ENCODE measurements at regions not wholly inside any gene's neighbourhood (a gene's known extent, or its start where the extent isn't known, plus 50 kb on each side); places are given as distances from the start of the nearest gene placed in this dataset.

DNA sequence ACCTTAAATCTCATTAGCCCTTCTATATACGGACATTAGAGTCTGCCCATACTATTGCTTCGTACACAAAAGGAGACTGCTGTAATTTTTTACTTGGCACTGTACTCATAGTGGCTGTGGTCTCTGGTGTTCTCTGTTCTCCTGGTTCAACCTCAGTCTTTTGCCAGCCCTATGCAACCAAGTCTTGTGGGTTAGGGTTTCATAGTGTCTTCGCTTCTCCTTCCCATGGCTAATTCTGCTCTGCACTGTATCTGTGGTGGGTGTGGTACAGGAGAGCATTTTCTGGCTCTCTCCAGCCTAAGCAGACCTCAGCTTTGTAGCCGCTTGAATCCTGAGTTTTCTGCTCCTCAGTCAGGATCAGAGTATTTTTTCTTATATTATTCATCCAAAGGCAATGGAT, 981.2 kb downstream of the SQOR start:
- Histone ChIP-seq H3K36me3 (ENCODE audit: control insufficient read depth in 2 of 2, insufficient read depth in 2 of 2, low read length in 1 of 2) (no peaks in the 10 kb centered on the region), H3K4me3 (ENCODE audit: low read length in 2 of 2) (no peak overlapping the region), H3K9me3 (ENCODE audit: control insufficient read depth in 2 of 2, insufficient read depth in 1 of 2, low read length in 1 of 2) (no peaks in the 10 kb centered on the region), H3K27ac (ENCODE audit: low read depth in 1 of 2, low read length in 1 of 2) (no peak overlapping the region), H3K27me3 (ENCODE audit: control insufficient read depth in 2 of 2, insufficient read depth in 1 of 2, low read length in 1 of 2) (no peaks in the 10 kb centered on the region), H3K4me1 (ENCODE audit: control insufficient read depth in 2 of 2, insufficient read depth in 2 of 2, low read length in 2 of 2) (no peaks in the 10 kb centered on the region)
- DNase-seq (ENCODE audit: low read depth in 6 of 9, low spot score in 9 of 9): no peak
- 95% methylated on average over 4 of the region's 4 CpGs for WGBS

GRCh38 chr15:46617507-46617906, 982.7 kb downstream of the SQOR start:
- Histone ChIP-seq H3K27ac (ENCODE audit: low read depth in 1 of 2, low read length in 1 of 2) (no peak overlapping the region), H3K36me3 (ENCODE audit: control insufficient read depth in 2 of 2, insufficient read depth in 2 of 2, low read length in 1 of 2) (no peaks in the 10 kb centered on the region), H3K4me3 (ENCODE audit: low read length in 2 of 2) (no peak overlapping the region), H3K27me3 (ENCODE audit: control insufficient read depth in 2 of 2, insufficient read depth in 1 of 2, low read length in 1 of 2) (no peaks in the 10 kb centered on the region), H3K9me3 (ENCODE audit: control insufficient read depth in 2 of 2, insufficient read depth in 1 of 2, low read length in 1 of 2) (no peaks in the 10 kb centered on the region), H3K4me1 (ENCODE audit: control insufficient read depth in 2 of 2, insufficient read depth in 2 of 2, low read length in 2 of 2) (no peaks in the 10 kb centered on the region)
- DNase-seq (ENCODE audit: low read depth in 6 of 9, low spot score in 9 of 9): no peak

DNA sequence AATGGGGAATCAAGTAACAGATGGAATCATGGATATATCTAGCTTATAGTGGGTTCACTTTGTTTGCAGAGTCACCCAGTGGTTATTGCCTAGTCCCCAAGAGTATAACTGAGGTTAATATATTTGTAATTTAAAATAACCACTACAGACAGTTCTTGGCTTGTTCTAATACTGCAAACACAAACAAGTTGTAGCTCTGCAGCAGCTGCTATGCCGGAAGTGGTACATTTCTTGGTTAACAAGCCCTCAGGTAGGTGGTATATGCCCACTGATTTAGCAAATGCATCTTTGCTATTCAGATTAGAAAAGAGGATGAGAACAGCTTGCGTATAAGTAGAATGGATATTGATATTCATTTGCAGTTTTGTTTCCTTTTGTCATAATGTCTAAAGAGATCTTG, 984.2 kb downstream of the SQOR start:
- no peak for DNase-seq (ENCODE audit: low read depth in 6 of 9, low spot score in 9 of 9)
- WGBS: 75% methylated on average over 2 of the region's 2 CpGs
- Histone ChIP-seq H3K27me3 (ENCODE audit: control insufficient read depth in 2 of 2, insufficient read depth in 1 of 2, low read length in 1 of 2) (no peaks in the 10 kb centered on the region), H3K4me3 (ENCODE audit: low read length in 2 of 2) (no peak overlapping the region), H3K36me3 (ENCODE audit: control insufficient read depth in 2 of 2, insufficient read depth in 2 of 2, low read length in 1 of 2) (no peaks in the 10 kb centered on the region), H3K9me3 (ENCODE audit: control insufficient read depth in 2 of 2, insufficient read depth in 1 of 2, low read length in 1 of 2) (no peaks in the 10 kb centered on the region), H3K27ac (ENCODE audit: low read depth in 1 of 2, low read length in 1 of 2) (no peak overlapping the region), H3K4me1 (ENCODE audit: control insufficient read depth in 2 of 2, insufficient read depth in 2 of 2, low read length in 2 of 2) (no peaks in the 10 kb centered on the region)

DNA sequence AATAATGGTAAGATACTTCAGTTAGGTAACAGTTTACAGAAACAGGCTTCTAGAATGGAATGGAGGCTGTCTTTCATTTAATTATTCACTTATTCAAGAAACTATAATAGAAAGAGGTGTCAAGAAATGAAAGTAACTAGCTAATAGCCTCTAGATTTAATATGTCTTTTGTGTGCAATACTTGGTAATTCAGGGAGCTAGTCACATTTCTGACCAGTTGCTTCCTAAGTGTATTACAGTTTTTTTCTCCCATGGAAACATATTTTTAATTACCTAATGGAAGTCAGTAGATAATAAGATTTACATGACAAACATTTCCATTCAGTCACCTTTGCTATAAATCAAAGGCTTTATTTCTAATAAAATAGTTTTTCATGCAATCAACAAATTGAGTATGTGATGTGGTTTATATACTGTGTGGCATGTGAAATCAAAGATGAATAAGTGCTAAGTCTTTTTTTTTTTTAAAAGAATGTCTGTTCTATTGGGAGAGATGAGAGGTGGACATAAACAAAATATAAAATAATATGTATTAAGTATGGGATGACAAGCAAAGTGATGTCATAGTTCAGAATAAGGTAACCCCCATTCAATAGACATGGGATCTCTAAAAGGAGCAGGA, 985.7 kb downstream of the SQOR start:
- H3K4me1 ChIP-seq (ENCODE audit: control insufficient read depth in 2 of 2, insufficient read depth in 2 of 2, low read length in 2 of 2): no peaks in the 10 kb centered on the region
- no peaks in the 10 kb centered on the region for H3K36me3 ChIP-seq (ENCODE audit: control insufficient read depth in 2 of 2, insufficient read depth in 2 of 2, low read length in 1 of 2)
- DNase-seq (ENCODE audit: low read depth in 6 of 9, low spot score in 9 of 9): no peak
- H3K4me3 ChIP-seq (ENCODE audit: low read length in 2 of 2): no peak overlapping the region
- H3K27ac ChIP-seq (ENCODE audit: low read depth in 1 of 2, low read length in 1 of 2): no peak overlapping the region
- no peaks in the 10 kb centered on the region for H3K27me3 ChIP-seq (ENCODE audit: control insufficient read depth in 2 of 2, insufficient read depth in 1 of 2, low read length in 1 of 2)
- H3K9me3 ChIP-seq (ENCODE audit: control insufficient read depth in 2 of 2, insufficient read depth in 1 of 2, low read length in 1 of 2): no peaks in the 10 kb centered on the region

GRCh38 chr15:46622851-46623250, 988.0 kb downstream of the SQOR start:
- DNase-seq (ENCODE audit: low read depth in 6 of 9, low spot score in 9 of 9): no peak
- Histone ChIP-seq H3K36me3 (ENCODE audit: control insufficient read depth in 2 of 2, insufficient read depth in 2 of 2, low read length in 1 of 2) (no peaks in the 10 kb centered on the region), H3K27me3 (ENCODE audit: control insufficient read depth in 2 of 2, insufficient read depth in 1 of 2, low read length in 1 of 2) (no peaks in the 10 kb centered on the region), H3K4me3 (ENCODE audit: low read length in 2 of 2) (no peak overlapping the region), H3K4me1 (ENCODE audit: control insufficient read depth in 2 of 2, insufficient read depth in 2 of 2, low read length in 2 of 2) (no peaks in the 10 kb centered on the region), H3K27ac (ENCODE audit: low read depth in 1 of 2, low read length in 1 of 2) (no peak overlapping the region), H3K9me3 (ENCODE audit: control insufficient read depth in 2 of 2, insufficient read depth in 1 of 2, low read length in 1 of 2) (peaks cover 0 to 6% of the 10 kb centered on the region in 2 donors)
- 71% methylated on average over 2 of the region's 2 CpGs for WGBS

DNA sequence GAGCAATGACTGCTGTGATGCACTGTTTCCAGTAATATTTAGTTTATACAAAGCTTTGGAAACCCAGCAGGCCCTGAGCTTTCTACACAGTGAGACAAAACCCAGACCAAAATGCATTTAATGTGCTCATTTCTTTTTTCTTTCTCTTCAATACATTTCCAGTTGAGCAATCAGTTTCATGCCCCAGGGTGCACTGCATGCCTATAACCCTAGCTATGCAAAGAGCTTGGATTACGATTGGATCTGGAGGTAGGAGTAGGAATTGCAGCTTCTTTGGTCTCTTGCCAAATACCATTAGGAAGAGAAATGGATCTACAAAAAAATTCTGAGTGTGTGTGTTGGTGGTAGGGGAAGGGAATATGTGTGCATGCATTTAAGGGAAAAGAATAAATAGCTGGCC, 1001.4 kb downstream of the SQOR start:
- Histone ChIP-seq H3K4me1 (ENCODE audit: control insufficient read depth in 2 of 2, insufficient read depth in 2 of 2, low read length in 2 of 2) (no peaks in the 10 kb centered on the region), H3K4me3 (ENCODE audit: low read length in 2 of 2) (no peak overlapping the region), H3K9me3 (ENCODE audit: control insufficient read depth in 2 of 2, insufficient read depth in 1 of 2, low read length in 1 of 2) (no peaks in the 10 kb centered on the region), H3K27me3 (ENCODE audit: control insufficient read depth in 2 of 2, insufficient read depth in 1 of 2, low read length in 1 of 2) (no peaks in the 10 kb centered on the region), H3K36me3 (ENCODE audit: control insufficient read depth in 2 of 2, insufficient read depth in 2 of 2, low read length in 1 of 2) (no peaks in the 10 kb centered on the region), H3K27ac (ENCODE audit: low read depth in 1 of 2, low read length in 1 of 2) (no peak overlapping the region)
- DNase-seq (ENCODE audit: low read depth in 6 of 9, low spot score in 9 of 9): no peak
- WGBS: 89% methylated on average over 1 of the region's 1 CpG

DNA sequence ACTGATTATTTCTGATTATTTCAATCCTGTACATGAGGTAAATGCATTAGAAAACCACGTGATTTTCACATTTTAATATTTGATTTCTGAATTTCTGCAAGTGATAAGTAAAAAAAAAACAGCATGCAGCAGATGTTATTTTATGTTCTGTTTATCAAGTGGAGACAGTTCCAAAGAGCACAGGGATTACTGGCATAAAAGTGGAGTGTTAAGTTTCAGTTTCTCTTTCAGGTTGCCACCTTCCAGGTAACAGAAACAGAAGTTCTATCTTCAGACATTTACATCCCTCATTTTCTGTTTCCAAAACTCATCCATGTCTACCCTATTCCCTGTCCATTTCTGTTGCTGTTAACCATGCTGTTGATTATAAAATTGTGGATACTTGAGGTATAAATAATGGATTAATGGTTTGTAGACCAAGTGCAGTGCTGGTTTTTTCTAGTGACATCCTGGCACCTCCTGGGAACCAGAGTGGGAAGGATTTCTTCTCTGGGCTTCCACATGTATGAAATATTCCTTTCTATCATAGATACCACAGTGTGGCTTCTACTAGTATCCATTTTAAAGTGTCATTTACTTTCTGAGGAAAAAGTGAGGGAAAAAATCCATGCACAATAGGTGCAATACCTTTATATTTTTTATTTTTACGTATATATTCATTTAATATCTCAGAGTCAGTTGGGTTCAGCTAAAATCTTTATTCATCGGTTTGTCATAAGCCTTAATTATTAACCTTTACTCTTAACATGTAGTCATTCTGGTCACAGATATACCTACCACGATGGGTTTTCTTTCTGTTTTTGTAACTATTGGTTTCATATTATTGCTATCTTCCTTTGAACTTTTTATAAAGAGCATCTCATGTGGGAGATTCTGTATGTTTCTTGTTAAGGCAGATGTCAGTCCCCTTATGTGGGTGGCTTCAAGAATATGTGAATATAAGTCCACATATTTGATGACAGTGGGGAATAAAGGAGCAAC, 1010.0 kb downstream of the SQOR start:
- Histone ChIP-seq H3K36me3 (ENCODE audit: control insufficient read depth in 2 of 2, insufficient read depth in 2 of 2, low read length in 1 of 2) (no peaks in the 10 kb centered on the region), H3K4me3 (ENCODE audit: low read length in 2 of 2) (no peak overlapping the region), H3K27me3 (ENCODE audit: control insufficient read depth in 2 of 2, insufficient read depth in 1 of 2, low read length in 1 of 2) (no peaks in the 10 kb centered on the region), H3K27ac (ENCODE audit: low read depth in 1 of 2, low read length in 1 of 2) (no peak overlapping the region), H3K9me3 (ENCODE audit: control insufficient read depth in 2 of 2, insufficient read depth in 1 of 2, low read length in 1 of 2) (no peaks in the 10 kb centered on the region), H3K4me1 (ENCODE audit: control insufficient read depth in 2 of 2, insufficient read depth in 2 of 2, low read length in 2 of 2) (no peaks in the 10 kb centered on the region)
- 88% methylated on average over 4 of the region's 4 CpGs for WGBS
- DNase-seq (ENCODE audit: low read depth in 6 of 9, low spot score in 9 of 9): no peak

- Histone ChIP-seq H3K4me1 (ENCODE audit: control insufficient read depth in 2 of 2, insufficient read depth in 2 of 2, low read length in 2 of 2) (no peaks in the 10 kb centered on the region), H3K27me3 (ENCODE audit: control insufficient read depth in 2 of 2, insufficient read depth in 1 of 2, low read length in 1 of 2) (no peaks in the 10 kb centered on the region), H3K36me3 (ENCODE audit: control insufficient read depth in 2 of 2, insufficient read depth in 2 of 2, low read length in 1 of 2) (no peaks in the 10 kb centered on the region), H3K27ac (ENCODE audit: low read depth in 1 of 2, low read length in 1 of 2) (no peak overlapping the region), H3K4me3 (ENCODE audit: low read length in 2 of 2) (no peak overlapping the region), H3K9me3 (ENCODE audit: control insufficient read depth in 2 of 2, insufficient read depth in 1 of 2, low read length in 1 of 2) (no peaks in the 10 kb centered on the region)
- no peak for DNase-seq (ENCODE audit: low read depth in 6 of 9, low spot score in 9 of 9)
- 85% methylated on average over 1 of the region's 1 CpG for WGBS
Measured at GRCh38 chr15:46646490-46646889, 1011.7 kb downstream of the SQOR start.

DNA sequence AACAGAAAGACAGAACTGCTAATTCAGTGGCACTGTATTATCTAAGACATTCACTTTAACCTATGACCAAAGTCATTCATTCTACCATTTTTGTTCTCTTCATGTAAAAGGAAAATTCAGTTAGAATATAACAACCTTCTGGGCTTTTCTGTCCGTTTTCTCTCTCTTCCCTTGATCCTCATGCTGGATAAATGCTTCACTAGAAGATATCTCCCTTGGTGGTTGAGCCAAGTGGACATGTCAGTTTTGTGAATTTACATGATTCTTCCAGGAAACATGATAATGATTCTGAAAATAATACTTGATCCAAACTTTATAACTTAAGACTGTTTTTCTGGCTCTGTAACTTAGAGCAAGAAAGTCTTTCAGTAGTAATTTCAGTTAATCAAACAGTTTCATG, 1012.2 kb downstream of the SQOR start:
- Histone ChIP-seq H3K4me3 (ENCODE audit: low read length in 2 of 2) (no peak overlapping the region), H3K27ac (ENCODE audit: low read depth in 1 of 2, low read length in 1 of 2) (no peak overlapping the region), H3K9me3 (ENCODE audit: control insufficient read depth in 2 of 2, insufficient read depth in 1 of 2, low read length in 1 of 2) (no peaks in the 10 kb centered on the region), H3K36me3 (ENCODE audit: control insufficient read depth in 2 of 2, insufficient read depth in 2 of 2, low read length in 1 of 2) (no peaks in the 10 kb centered on the region), H3K27me3 (ENCODE audit: control insufficient read depth in 2 of 2, insufficient read depth in 1 of 2, low read length in 1 of 2) (no peaks in the 10 kb centered on the region), H3K4me1 (ENCODE audit: control insufficient read depth in 2 of 2, insufficient read depth in 2 of 2, low read length in 2 of 2) (no peaks in the 10 kb centered on the region)
- WGBS: 85% methylated on average over 1 of the region's 1 CpG
- DNase-seq (ENCODE audit: low read depth in 6 of 9, low spot score in 9 of 9): no peak

All from thymus (tissue), 11 donors.